Esophagus muscularis mucosa (tissue), 4 donors: ENCODE measurements at regions not wholly inside any gene's neighbourhood (a gene's known extent, or its start where the extent isn't known, plus 50 kb on each side); places are given as distances from the start of the nearest gene placed in this dataset.

Source experiments
- EP300 ChIP-seq: sonication (generic); formaldehyde crosslinking; IDR thresholded peaks from one replicate; pipeline ENCODE4 v1.6.1; 2017; ENCODE audit warnings: antibody characterized with exemption
- POLR2A ChIP-seq: fragments of 450-650 bp; IDR thresholded peaks from one replicate; pipeline ENCODE4 v1.6.1; 2017; ENCODE audit warnings: antibody characterized with exemption, moderate library complexity, mild to moderate bottlenecking, low read depth
- TF ChIP-seq, protein P1 (sequence below), 3 experiments: fragments of 200-600 bp in 2 of 3; fragments of 450-650 bp in 1 of 3; sonication (generic) in 2 of 3; IDR thresholded peaks; one replicate each; pipeline ENCODE4 v1.5.1; 2017 to 2019; ENCODE audit warnings: antibody characterized with exemption in 3 of 3, mild to moderate bottlenecking in 2 of 3, moderate library complexity in 1 of 3

DNA sequence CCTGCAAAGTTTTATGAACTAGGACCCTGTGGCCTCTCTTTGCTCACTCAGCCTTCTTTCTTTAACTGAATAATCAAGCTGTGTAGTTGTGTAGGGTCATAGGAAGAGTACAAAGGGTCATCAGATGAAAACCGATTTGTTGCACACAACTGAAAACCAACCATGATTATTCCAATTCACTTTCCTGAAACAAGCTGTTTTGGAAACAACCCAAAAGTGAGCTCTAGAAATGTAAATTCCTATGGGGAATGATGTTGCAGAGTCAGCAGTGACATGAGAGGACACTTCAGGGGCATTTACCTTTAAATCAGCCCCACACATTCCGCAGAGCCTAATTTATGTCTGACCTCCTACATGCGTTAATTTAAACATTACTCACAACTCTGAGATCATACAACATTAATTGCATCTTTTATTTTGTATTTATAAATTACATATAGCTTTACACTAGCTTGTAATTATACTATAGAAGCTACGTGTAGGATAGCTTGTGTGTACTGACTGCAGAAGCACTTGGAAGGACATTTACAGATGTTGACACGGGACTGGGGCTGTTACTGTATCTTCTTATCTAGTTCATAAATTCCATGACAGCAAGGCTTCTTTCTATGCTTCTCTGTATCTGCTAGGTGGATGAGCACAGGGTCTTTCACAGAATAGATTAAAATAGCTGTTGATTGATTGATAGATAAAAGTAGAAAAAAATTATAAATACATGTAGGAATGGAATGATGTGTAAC is 139.9 kb upstream of the AKR1E2 start:
- TF ChIP-seq, protein P1, sequence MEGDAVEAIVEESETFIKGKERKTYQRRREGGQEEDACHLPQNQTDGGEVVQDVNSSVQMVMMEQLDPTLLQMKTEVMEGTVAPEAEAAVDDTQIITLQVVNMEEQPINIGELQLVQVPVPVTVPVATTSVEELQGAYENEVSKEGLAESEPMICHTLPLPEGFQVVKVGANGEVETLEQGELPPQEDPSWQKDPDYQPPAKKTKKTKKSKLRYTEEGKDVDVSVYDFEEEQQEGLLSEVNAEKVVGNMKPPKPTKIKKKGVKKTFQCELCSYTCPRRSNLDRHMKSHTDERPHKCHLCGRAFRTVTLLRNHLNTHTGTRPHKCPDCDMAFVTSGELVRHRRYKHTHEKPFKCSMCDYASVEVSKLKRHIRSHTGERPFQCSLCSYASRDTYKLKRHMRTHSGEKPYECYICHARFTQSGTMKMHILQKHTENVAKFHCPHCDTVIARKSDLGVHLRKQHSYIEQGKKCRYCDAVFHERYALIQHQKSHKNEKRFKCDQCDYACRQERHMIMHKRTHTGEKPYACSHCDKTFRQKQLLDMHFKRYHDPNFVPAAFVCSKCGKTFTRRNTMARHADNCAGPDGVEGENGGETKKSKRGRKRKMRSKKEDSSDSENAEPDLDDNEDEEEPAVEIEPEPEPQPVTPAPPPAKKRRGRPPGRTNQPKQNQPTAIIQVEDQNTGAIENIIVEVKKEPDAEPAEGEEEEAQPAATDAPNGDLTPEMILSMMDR (IDR thresholded peaks at IDR 0.05), result no peak
- TF ChIP-seq EP300 (no peak), POLR2A (no peak)
